Neural cell (in vitro differentiated cells): ENCODE measurements at regions not wholly inside any gene's neighbourhood (a gene's known extent, or its start where the extent isn't known, plus 50 kb on each side); places are given as distances from the start of the nearest gene placed in this dataset.

Source experiments
- H2AFZ ChIP-seq: fragments of 200-600, 300-800 bp; sonication (generic), shearing (Covaris generic); 2 replicates; pipeline ENCODE4 v1.6.0; 2014; ENCODE audit warnings: low read depth, mild to moderate bottlenecking, antibody characterized with exemption, low read length, moderate library complexity
- H3F3A ChIP-seq: fragments of 200-600 bp; shearing (Covaris generic); 2 replicates; pipeline ENCODE4 v1.6.1; 2016; ENCODE audit warnings: mild to moderate bottlenecking, moderate library complexity, mixed read lengths, antibody characterized with exemption, low read length; ENCODE audit not compliant: insufficient read depth, poor library complexity, severe bottlenecking
- H3K27ac ChIP-seq: fragments of 200-600, 300-800 bp; sonication (generic), shearing (Covaris generic); 2 replicates; pipeline ENCODE4 v1.5.1; 2014; ENCODE audit warnings: mild to moderate bottlenecking, low read length, moderate library complexity
- H3K27me3 ChIP-seq: fragments of 300-800, 200-600 bp; sonication (generic), shearing (Covaris generic); 2 replicates; pipeline ENCODE4 v1.6.0; 2014; ENCODE audit warnings: mild to moderate bottlenecking, low read depth, low read length, moderate library complexity; ENCODE audit not compliant: insufficient read depth
- H3K36me3 ChIP-seq: fragments of 300-800, 200-600 bp; sonication (generic), shearing (Covaris generic); 2 replicates; pipeline ENCODE4 v1.5.1; 2014; ENCODE audit warnings: mild to moderate bottlenecking, antibody characterized with exemption, low read length, moderate library complexity; ENCODE audit not compliant: insufficient read depth
- H3K4me2 ChIP-seq: fragments of 300-800, 200-600 bp; sonication (generic), shearing (Covaris generic); 2 replicates; pipeline ENCODE4 v1.6.0; 2014; ENCODE audit warnings: mild to moderate bottlenecking, low read length
- H3K4me3 ChIP-seq: fragments of 300-800, 200-600 bp; sonication (generic), shearing (Covaris generic); 2 replicates; pipeline ENCODE4 v1.5.1; 2014; ENCODE audit warnings: mild to moderate bottlenecking, low read length, moderate library complexity
- H3K79me2 ChIP-seq: fragments of 200-600 bp; shearing (Covaris generic); replicated peaks from 2 replicates; pipeline ENCODE4 v1.6.0; 2014; ENCODE audit warnings: mild to moderate bottlenecking, low read length, moderate library complexity; ENCODE audit not compliant: insufficient read depth
- H3K9ac ChIP-seq: fragments of 300-800, 200-600 bp; sonication (generic), shearing (Covaris generic); 2 replicates; pipeline ENCODE4 v1.6.1; 2016; ENCODE audit warnings: mild to moderate bottlenecking, low read length, mixed read lengths
- H3K9me2 ChIP-seq: fragments of 200-600 bp; shearing (Covaris generic); 2 replicates; pipeline ENCODE4 v1.6.1; 2016; ENCODE audit warnings: mild to moderate bottlenecking, low read length, mixed read lengths; ENCODE audit not compliant: insufficient read depth
- H3K9me3 ChIP-seq: fragments of 200-600, 300-800 bp; sonication (generic), shearing (Covaris generic); 2 replicates; pipeline ENCODE4 v1.6.1; 2016; ENCODE audit warnings: mild to moderate bottlenecking, mixed run types, low read length, moderate library complexity, mixed read lengths
- H4K20me1 ChIP-seq: fragments of 200-600 bp; shearing (Covaris generic); 2 replicates; pipeline ENCODE4 v1.6.1; 2016; ENCODE audit warnings: mild to moderate bottlenecking, mixed run types; ENCODE audit not compliant: insufficient read depth
- CTCF ChIP-seq: fragments of 450-650 bp; IDR thresholded peaks from 2 replicates; pipeline ENCODE4 v1.5.1; 2014; ENCODE audit warnings: antibody characterized with exemption, mild to moderate bottlenecking, moderate library complexity; ENCODE audit not compliant: poor library complexity, severe bottlenecking
- EP300 ChIP-seq: fragments of 450-650 bp; conservative IDR thresholded peaks from 2 replicates; pipeline ENCODE4 v1.6.1; 2014; ENCODE audit warnings: antibody characterized with exemption, mild to moderate bottlenecking, moderate library complexity; ENCODE audit not compliant: poor library complexity, severe bottlenecking
- EZH2 ChIP-seq: fragments of 200-600, 300-800 bp; shearing (Covaris generic), sonication (generic); IDR thresholded peaks from 2 replicates; pipeline ENCODE4 v1.6.1; 2014; ENCODE audit warnings: antibody characterized with exemption, low read length, borderline replicate concordance, mild to moderate bottlenecking; ENCODE audit not compliant: insufficient read depth, poor library complexity, severe bottlenecking
- MXI1 ChIP-seq: fragments of 450-650 bp; conservative IDR thresholded peaks from 2 replicates; pipeline ENCODE4 v1.6.1; 2014; ENCODE audit warnings: antibody characterized with exemption, mild to moderate bottlenecking; ENCODE audit not compliant: poor library complexity, severe bottlenecking
- POLR2AphosphoS5 ChIP-seq: IDR thresholded peaks from 2 replicates; pipeline ENCODE4 v1.6.1; 2012
- RAD21 ChIP-seq: fragments of 450-650 bp; conservative IDR thresholded peaks from 2 replicates; pipeline ENCODE4 v1.6.1; 2014; ENCODE audit warnings: antibody characterized with exemption, mild to moderate bottlenecking, moderate library complexity
- REST ChIP-seq: IDR thresholded peaks from 2 replicates; pipeline ENCODE4 v1.6.1; 2012; ENCODE audit warnings: borderline replicate concordance
- SMC3 ChIP-seq: fragments of 450-650 bp; conservative IDR thresholded peaks from 2 replicates; pipeline ENCODE4 v1.6.1; 2014; ENCODE audit warnings: antibody characterized with exemption, mild to moderate bottlenecking, moderate library complexity; ENCODE audit not compliant: poor library complexity
- TAF1 ChIP-seq: IDR thresholded peaks from 2 replicates; pipeline ENCODE4 v1.6.1; 2012; ENCODE audit warnings: low read depth

GRCh38 chr2:762646-763045, 85.4 kb upstream of the TMEM18 start:
- Histone ChIP-seq H3K9ac (no peak overlapping the region), H3K9me2 (no peaks in the 10 kb centered on the region), H3K27me3 (no peaks in the 10 kb centered on the region), H3K4me2 (no peak overlapping the region), H3K79me2 (no peaks in the 10 kb centered on the region), H3K4me3 (no peak overlapping the region), H3F3A (no peaks in the 10 kb centered on the region), H3K27ac (no peak overlapping the region), H3K9me3 (no peaks in the 10 kb centered on the region), H2AFZ (no peak overlapping the region), H4K20me1 (no peaks in the 10 kb centered on the region), H3K36me3 (no peaks in the 10 kb centered on the region)
- TF ChIP-seq EP300 (no peak), EZH2 (no peak), REST (no peak), MXI1 (no peak), SMC3 (no peak), TAF1 (no peak), RAD21 (no peak), CTCF (no peak), POLR2AphosphoS5 (no peak)

GRCh38 chr2:761384-761783, 84.2 kb upstream of the TMEM18 start:
- Histone ChIP-seq H3K4me2 (no peak overlapping the region), H3K9me2 (no peaks in the 10 kb centered on the region), H3F3A (no peaks in the 10 kb centered on the region), H2AFZ (no peak overlapping the region), H3K79me2 (no peaks in the 10 kb centered on the region), H3K9me3 (no peaks in the 10 kb centered on the region), H3K27me3 (no peaks in the 10 kb centered on the region), H4K20me1 (no peaks in the 10 kb centered on the region), H3K36me3 (no peaks in the 10 kb centered on the region), H3K4me3 (no peak overlapping the region), H3K9ac (no peak overlapping the region), H3K27ac (no peak overlapping the region)
- TF ChIP-seq REST: no peak
- no peak for TF ChIP-seq CTCF
- TF ChIP-seq SMC3: no peak
- TF ChIP-seq TAF1: no peak
- TF ChIP-seq MXI1: no peak
- TF ChIP-seq EP300: no peak
- TF ChIP-seq EZH2: no peak
- no peak for TF ChIP-seq RAD21
- no peak for TF ChIP-seq POLR2AphosphoS5
